CD4-positive, alpha-beta T cell (primary cell): ENCODE measurements at regions not wholly inside any gene's neighbourhood (a gene's known extent, or its start where the extent isn't known, plus 50 kb on each side); places are given as distances from the start of the nearest gene placed in this dataset.

Experiments used
- ATAC-seq: fragments of 200-7000 bp; cut with Tn5 transposase; one replicate; pipeline ENCODE4 v1.10.0; 2022; ENCODE audit warnings: mild to moderate bottlenecking; ENCODE audit not compliant: poor library complexity
- CTCF ChIA-PET: fragments of 350-600 bp; sonication (Branson Sonifier 250); formaldehyde crosslinking; loops from one replicate; lab custom pipeline; 2021; ENCODE audit warnings: antibody characterized with exemption, inconsistent platforms; lab: Charles Lee
- POLR2A ChIA-PET: fragments of 350-600 bp; sonication (Branson Sonifier 250); formaldehyde crosslinking; loops from one replicate; lab custom pipeline; 2021; ENCODE audit warnings: antibody characterized with exemption, inconsistent platforms; lab: Charles Lee
- DNase-seq, 14 experiments: peaks; one replicate each; pipeline ENCODE4 v3.0.0-alpha.2; 2013 to 2020; ENCODE audit warnings: mixed read lengths in 2 of 14
- H3K27ac ChIP-seq, 2 donors: one replicate each; pipeline versions ENCODE4 v1.5.1 to v1.7.0; 2013; ENCODE audit warnings: low read length in 2 of 2, low read depth in 1 of 2, mild to moderate bottlenecking in 1 of 2
- H3K27me3 ChIP-seq, 2 experiments: 1 replicate in 1 of 2; 2 replicates in 1 of 2; pipeline versions ENCODE4 v1.6.1 to v1.7.0; 2013; ENCODE audit warnings: low read length in 2 of 2, control low read depth in 1 of 2, mild to moderate bottlenecking in 1 of 2, moderate library complexity in 1 of 2; ENCODE audit not compliant: insufficient read depth in 2 of 2, control insufficient read depth in 1 of 2
- H3K36me3 ChIP-seq: one replicate; pipeline ENCODE4 v1.6.1; 2013; ENCODE audit warnings: low read length, control low read depth; ENCODE audit not compliant: insufficient read depth
- H3K4me1 ChIP-seq: one replicate; pipeline ENCODE4 v1.6.1; 2013; ENCODE audit warnings: low read length, control low read depth; ENCODE audit not compliant: insufficient read depth
- H3K4me3 ChIP-seq: one replicate; pipeline ENCODE4 v1.5.1; 2013; ENCODE audit warnings: mild to moderate bottlenecking, low read length, moderate library complexity
- H3K9me3 ChIP-seq, 2 experiments: 1 replicate in 1 of 2; 2 replicates in 1 of 2; pipeline versions ENCODE4 v1.6.1 to v1.7.0; 2013; ENCODE audit warnings: low read length in 2 of 2, mild to moderate bottlenecking in 2 of 2, control low read depth in 1 of 2, moderate library complexity in 1 of 2; ENCODE audit not compliant: control insufficient read depth in 1 of 2, insufficient read depth in 1 of 2
- H3K27ac Mint-ChIP-seq: one replicate; pipeline ENCODE4 v1.8.0; 2020; ENCODE audit warnings: mixed read lengths
- H3K27me3 Mint-ChIP-seq: one replicate; pipeline ENCODE4 v1.8.0; 2021; ENCODE audit warnings: mixed read lengths
- H3K36me3 Mint-ChIP-seq: one replicate; pipeline ENCODE4 v1.8.0; 2021; ENCODE audit warnings: low read depth, mixed read lengths
- H3K4me1 Mint-ChIP-seq: one replicate; pipeline ENCODE4 v1.8.0; 2021; ENCODE audit warnings: low read depth, mixed read lengths
- H3K4me3 Mint-ChIP-seq: one replicate; pipeline ENCODE4 v1.8.0; 2020; ENCODE audit warnings: mild to moderate bottlenecking, mixed read lengths
- H3K9me3 Mint-ChIP-seq: one replicate; pipeline ENCODE4 v1.8.0; 2020; ENCODE audit warnings: mixed read lengths
- CTCF ChIP-seq: fragments of 200-600 bp; IDR thresholded peaks from one replicate; pipeline ENCODE4 v1.8.0; 2022; ENCODE audit warnings: antibody characterized with exemption, mild to moderate bottlenecking
- intact Hi-C, 2 experiments: fragments of 100-400 bp; cut with DNase I in 1 of 2; cut with micrococcal nuclease in 1 of 2; formaldehyde crosslinking; loops; one replicate each; pipeline versions ENCODE4 v1.15.1 to v1.9.0; 2023 to 2025; cut with DNase I, micrococcal nuclease

GRCh38 chr4:136489101-136489500, 1043.2 kb downstream of the PCDH18 start:
- Mint-ChIP-seq H3K36me3 (no peaks in the 10 kb centered on the region), H3K4me1 (no peaks in the 10 kb centered on the region), H3K4me3 (no peak overlapping the region), H3K9me3 (peaks cover 9% of the 10 kb centered on the region), H3K27me3 (no peaks in the 10 kb centered on the region), H3K27ac (no peak overlapping the region)
- Histone ChIP-seq H3K4me3 (no peak overlapping the region), H3K36me3 (no peaks in the 10 kb centered on the region), H3K27me3 (no peaks in the 10 kb centered on the region), H3K9me3 (peaks cover 0 to 4% of the 10 kb centered on the region in 2 experiments), H3K4me1 (no peaks in the 10 kb centered on the region), H3K27ac (no peak overlapping the region)
- POLR2A ChIA-PET: interaction anchor here (0.7 kb wide), 1 partner anchor 1898 kb away, joined by 4 read pairs; no protein-coding TSS in a partner anchor
- intact Hi-C loops: no loop called here
- ATAC-seq (no peak), DNase-seq (no peak)
- CTCF ChIA-PET: no interaction called here
- TF ChIP-seq CTCF: no peak

GRCh38 chr4:136484996-136485395, 1047.3 kb downstream of the PCDH18 start:
- no peaks in the 10 kb centered on the region for H3K27me3 ChIP-seq
- no peak overlapping the region for H3K27ac ChIP-seq
- POLR2A ChIA-PET: no interaction called here
- H3K36me3 ChIP-seq: no peaks in the 10 kb centered on the region
- no peaks in the 10 kb centered on the region for H3K36me3 Mint-ChIP-seq
- no peak for DNase-seq
- H3K4me3 Mint-ChIP-seq: no peak overlapping the region
- H3K27ac Mint-ChIP-seq: no peak overlapping the region
- H3K4me1 Mint-ChIP-seq: no peaks in the 10 kb centered on the region
- H3K27me3 Mint-ChIP-seq: no peaks in the 10 kb centered on the region
- CTCF ChIA-PET: no interaction called here
- ATAC-seq: no peak
- peaks cover 11% of the 10 kb centered on the region for H3K9me3 Mint-ChIP-seq
- intact Hi-C loops: no loop called here
- peaks cover 0 to 4% of the 10 kb centered on the region in 2 experiments for H3K9me3 ChIP-seq
- no peak for TF ChIP-seq CTCF
- no peak overlapping the region for H3K4me3 ChIP-seq
- no peaks in the 10 kb centered on the region for H3K4me1 ChIP-seq

- Mint-ChIP-seq H3K4me1 (no peaks in the 10 kb centered on the region), H3K9me3 (peaks cover 5% of the 10 kb centered on the region), H3K4me3 (no peak overlapping the region), H3K27ac (no peak overlapping the region), H3K27me3 (no peaks in the 10 kb centered on the region), H3K36me3 (no peaks in the 10 kb centered on the region)
- H3K27ac ChIP-seq: no peak overlapping the region
- intact Hi-C loops: no loop called here
- H3K9me3 ChIP-seq: peaks cover 0 to 15% of the 10 kb centered on the region in 2 experiments
- DNase-seq (no peak), ATAC-seq (no peak)
- no peaks in the 10 kb centered on the region for H3K4me1 ChIP-seq
- POLR2A ChIA-PET: no interaction called here
- no peak overlapping the region for H3K4me3 ChIP-seq
- TF ChIP-seq CTCF: no peak
- no peaks in the 10 kb centered on the region for H3K27me3 ChIP-seq
- no peaks in the 10 kb centered on the region for H3K36me3 ChIP-seq
- CTCF ChIA-PET: no interaction called here
These were observed 1055.5 kb downstream of the PCDH18 start for GRCh38 chr4:136476753-136477152.
